ENCODE measurements at regions not wholly inside any gene's neighbourhood (a gene's known extent, or its start where the extent isn't known, plus 50 kb on each side); places are given as distances from the start of the nearest gene placed in this dataset.
"Not testable (repeated sequence)": the region's sequence is repeated elsewhere in the genome, so short reads cannot be mapped to it uniquely, and the experiment has no call there.

DNA sequence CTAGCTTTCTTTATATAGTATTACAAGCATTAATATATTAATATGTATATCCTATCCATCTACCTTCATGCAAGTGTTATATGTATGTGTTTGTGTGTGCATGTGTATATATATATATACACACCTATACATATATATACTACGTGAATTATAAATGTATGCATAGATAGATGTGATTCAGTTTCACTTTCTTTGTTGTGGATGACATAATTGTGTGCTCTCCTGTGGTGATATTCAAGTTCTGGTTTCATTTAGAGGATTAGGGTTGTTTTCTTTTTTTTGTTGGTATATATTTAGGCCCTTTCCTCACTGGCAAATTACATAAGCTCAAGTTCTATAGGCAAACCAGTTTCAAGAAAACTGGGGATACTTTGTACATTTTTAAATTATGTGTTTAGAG is 225.7 kb upstream of the FANCL start:
- no peak for ATAC-seq

DNA sequence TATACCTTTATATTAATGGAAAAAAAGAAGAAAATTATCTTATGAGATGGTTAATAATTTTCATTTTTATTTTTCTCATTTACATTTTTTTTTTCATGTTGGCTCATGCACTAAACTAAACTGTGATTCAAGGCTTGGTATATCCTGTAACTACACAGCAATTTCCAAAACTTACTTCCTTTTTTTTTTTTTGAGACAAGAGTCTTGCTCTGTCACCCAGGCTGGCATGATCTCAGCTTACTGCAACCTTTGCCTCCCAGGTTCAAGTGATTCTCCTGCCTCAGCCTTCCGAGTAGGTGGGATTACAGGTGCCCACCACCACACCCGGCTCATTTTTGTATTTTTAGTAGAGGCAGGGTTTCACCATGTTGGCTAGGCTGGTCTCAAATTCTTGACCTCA is 224.9 kb upstream of the FANCL start:
- not testable (repeated sequence) for ATAC-seq

More for the DNA sequence above, 225.7 kb upstream of the FANCL start:
- TF ChIP-seq TCF4 (CRISPR knock-in tag; IDR thresholded peaks at IDR 0.05; ENCODE audit: borderline replicate concordance) = no peak
- TF ChIP-seq GLIS3 (CRISPR knock-in tag; IDR thresholded peaks at IDR 0.05) = no peak
- no peak for TF ChIP-seq ZFP3 (CRISPR knock-in tag; IDR thresholded peaks at IDR 0.05)
- no peak for TF ChIP-seq ZNF8 (CRISPR knock-in tag; IDR thresholded peaks at IDR 0.05)
- no peak for TF ChIP-seq ZNF70 (CRISPR knock-in tag; IDR thresholded peaks at IDR 0.05)
- no peak for TF ChIP-seq ZFP30 (CRISPR knock-in tag; IDR thresholded peaks at IDR 0.05)
- TF ChIP-seq, protein P1, sequence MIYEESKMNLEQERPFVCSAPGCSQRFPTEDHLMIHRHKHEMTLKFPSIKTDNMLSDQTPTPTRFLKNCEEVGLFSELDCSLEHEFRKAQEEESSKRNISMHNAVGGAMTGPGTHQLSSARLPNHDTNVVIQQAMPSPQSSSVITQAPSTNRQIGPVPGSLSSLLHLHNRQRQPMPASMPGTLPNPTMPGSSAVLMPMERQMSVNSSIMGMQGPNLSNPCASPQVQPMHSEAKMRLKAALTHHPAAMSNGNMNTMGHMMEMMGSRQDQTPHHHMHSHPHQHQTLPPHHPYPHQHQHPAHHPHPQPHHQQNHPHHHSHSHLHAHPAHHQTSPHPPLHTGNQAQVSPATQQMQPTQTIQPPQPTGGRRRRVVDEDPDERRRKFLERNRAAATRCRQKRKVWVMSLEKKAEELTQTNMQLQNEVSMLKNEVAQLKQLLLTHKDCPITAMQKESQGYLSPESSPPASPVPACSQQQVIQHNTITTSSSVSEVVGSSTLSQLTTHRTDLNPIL (CRISPR knock-in tag; IDR thresholded peaks at IDR 0.05; ENCODE audit: low read depth) = no peak
- TF ChIP-seq, protein P2, sequence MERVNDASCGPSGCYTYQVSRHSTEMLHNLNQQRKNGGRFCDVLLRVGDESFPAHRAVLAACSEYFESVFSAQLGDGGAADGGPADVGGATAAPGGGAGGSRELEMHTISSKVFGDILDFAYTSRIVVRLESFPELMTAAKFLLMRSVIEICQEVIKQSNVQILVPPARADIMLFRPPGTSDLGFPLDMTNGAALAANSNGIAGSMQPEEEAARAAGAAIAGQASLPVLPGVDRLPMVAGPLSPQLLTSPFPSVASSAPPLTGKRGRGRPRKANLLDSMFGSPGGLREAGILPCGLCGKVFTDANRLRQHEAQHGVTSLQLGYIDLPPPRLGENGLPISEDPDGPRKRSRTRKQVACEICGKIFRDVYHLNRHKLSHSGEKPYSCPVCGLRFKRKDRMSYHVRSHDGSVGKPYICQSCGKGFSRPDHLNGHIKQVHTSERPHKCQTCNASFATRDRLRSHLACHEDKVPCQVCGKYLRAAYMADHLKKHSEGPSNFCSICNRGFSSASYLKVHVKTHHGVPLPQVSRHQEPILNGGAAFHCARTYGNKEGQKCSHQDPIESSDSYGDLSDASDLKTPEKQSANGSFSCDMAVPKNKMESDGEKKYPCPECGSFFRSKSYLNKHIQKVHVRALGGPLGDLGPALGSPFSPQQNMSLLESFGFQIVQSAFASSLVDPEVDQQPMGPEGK (CRISPR knock-in tag; IDR thresholded peaks at IDR 0.05; ENCODE audit: borderline replicate concordance) = no peak
- TF ChIP-seq ISL1 (CRISPR knock-in tag; IDR thresholded peaks at IDR 0.05) = no peak
- TF ChIP-seq, protein P3, sequence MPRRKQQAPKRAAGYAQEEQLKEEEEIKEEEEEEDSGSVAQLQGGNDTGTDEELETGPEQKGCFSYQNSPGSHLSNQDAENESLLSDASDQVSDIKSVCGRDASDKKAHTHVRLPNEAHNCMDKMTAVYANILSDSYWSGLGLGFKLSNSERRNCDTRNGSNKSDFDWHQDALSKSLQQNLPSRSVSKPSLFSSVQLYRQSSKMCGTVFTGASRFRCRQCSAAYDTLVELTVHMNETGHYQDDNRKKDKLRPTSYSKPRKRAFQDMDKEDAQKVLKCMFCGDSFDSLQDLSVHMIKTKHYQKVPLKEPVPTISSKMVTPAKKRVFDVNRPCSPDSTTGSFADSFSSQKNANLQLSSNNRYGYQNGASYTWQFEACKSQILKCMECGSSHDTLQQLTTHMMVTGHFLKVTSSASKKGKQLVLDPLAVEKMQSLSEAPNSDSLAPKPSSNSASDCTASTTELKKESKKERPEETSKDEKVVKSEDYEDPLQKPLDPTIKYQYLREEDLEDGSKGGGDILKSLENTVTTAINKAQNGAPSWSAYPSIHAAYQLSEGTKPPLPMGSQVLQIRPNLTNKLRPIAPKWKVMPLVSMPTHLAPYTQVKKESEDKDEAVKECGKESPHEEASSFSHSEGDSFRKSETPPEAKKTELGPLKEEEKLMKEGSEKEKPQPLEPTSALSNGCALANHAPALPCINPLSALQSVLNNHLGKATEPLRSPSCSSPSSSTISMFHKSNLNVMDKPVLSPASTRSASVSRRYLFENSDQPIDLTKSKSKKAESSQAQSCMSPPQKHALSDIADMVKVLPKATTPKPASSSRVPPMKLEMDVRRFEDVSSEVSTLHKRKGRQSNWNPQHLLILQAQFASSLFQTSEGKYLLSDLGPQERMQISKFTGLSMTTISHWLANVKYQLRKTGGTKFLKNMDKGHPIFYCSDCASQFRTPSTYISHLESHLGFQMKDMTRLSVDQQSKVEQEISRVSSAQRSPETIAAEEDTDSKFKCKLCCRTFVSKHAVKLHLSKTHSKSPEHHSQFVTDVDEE (CRISPR knock-in tag; IDR thresholded peaks at IDR 0.05) = no peak
- no peak for TF ChIP-seq OSR1 (CRISPR knock-in tag; IDR thresholded peaks at IDR 0.05)
- no peak for TF ChIP-seq CSDC2 (CRISPR knock-in tag; IDR thresholded peaks at IDR 0.05)
- TF ChIP-seq ESRRG (CRISPR knock-in tag; IDR thresholded peaks at IDR 0.05) = no peak

DNA sequence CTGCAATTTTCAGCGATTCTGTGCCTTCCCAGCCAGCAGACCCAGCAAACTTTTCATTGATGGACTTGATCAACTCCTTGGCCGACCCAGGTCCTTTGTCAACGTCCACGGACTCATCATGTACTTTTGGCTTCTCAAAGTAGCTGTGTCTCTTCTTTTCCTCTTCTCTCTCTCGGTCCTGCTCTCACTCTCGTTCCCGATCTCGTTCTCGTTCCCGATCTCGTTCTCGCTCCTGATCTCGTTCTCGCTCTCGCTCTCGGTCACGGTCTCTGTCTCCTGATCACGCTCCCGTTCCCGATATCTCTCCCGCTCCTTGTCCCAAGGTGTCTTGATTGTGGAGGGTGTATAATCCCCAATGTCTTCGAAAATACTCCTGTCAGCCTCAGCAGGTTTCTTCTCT is 219.5 kb upstream of the FANCL start:
- TF ChIP-seq, protein P3 (CRISPR knock-in tag; IDR thresholded peaks at IDR 0.05) = no peak
- no peak for TF ChIP-seq ZFP30 (CRISPR knock-in tag; IDR thresholded peaks at IDR 0.05)
- TF ChIP-seq ARNTL (CRISPR knock-in tag; IDR thresholded peaks at IDR 0.05; ENCODE audit: borderline replicate concordance, low read depth) = no peak
- no peak for TF ChIP-seq GLIS3 (CRISPR knock-in tag; IDR thresholded peaks at IDR 0.05)
- TF ChIP-seq BACH2 (CRISPR knock-in tag; IDR thresholded peaks at IDR 0.05; ENCODE audit: borderline replicate concordance) = no peak
- TF ChIP-seq TCF4 (CRISPR knock-in tag; IDR thresholded peaks at IDR 0.05; ENCODE audit: borderline replicate concordance) = no peak
- no peak for TF ChIP-seq ZNF8 (CRISPR knock-in tag; IDR thresholded peaks at IDR 0.05)
- TF ChIP-seq, protein P2 (CRISPR knock-in tag; IDR thresholded peaks at IDR 0.05; ENCODE audit: borderline replicate concordance) = no peak
- no peak for TF ChIP-seq PPARA (CRISPR knock-in tag; IDR thresholded peaks at IDR 0.05; ENCODE audit: borderline replicate concordance)
- no peak for TF ChIP-seq RARB (CRISPR knock-in tag; IDR thresholded peaks at IDR 0.05)
- TF ChIP-seq ZFP3 (CRISPR knock-in tag; IDR thresholded peaks at IDR 0.05) = no peak
- no peak for TF ChIP-seq CSDC2 (CRISPR knock-in tag; IDR thresholded peaks at IDR 0.05)
- TF ChIP-seq, protein P4, sequence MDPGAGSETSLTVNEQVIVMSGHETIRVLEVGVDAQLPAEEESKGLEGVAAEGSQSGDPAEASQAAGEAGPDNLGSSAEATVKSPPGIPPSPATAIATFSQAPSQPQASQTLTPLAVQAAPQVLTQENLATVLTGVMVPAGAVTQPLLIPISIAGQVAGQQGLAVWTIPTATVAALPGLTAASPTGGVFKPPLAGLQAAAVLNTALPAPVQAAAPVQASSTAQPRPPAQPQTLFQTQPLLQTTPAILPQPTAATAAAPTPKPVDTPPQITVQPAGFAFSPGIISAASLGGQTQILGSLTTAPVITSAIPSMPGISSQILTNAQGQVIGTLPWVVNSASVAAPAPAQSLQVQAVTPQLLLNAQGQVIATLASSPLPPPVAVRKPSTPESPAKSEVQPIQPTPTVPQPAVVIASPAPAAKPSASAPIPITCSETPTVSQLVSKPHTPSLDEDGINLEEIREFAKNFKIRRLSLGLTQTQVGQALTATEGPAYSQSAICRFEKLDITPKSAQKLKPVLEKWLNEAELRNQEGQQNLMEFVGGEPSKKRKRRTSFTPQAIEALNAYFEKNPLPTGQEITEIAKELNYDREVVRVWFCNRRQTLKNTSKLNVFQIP (CRISPR knock-in tag; IDR thresholded peaks at IDR 0.05; ENCODE audit: borderline replicate concordance, low read depth) = no peak
- TF ChIP-seq SNAI2 (CRISPR knock-in tag; IDR thresholded peaks at IDR 0.05) = no peak
- no peak for TF ChIP-seq OSR1 (CRISPR knock-in tag; IDR thresholded peaks at IDR 0.05)
- no peak for TF ChIP-seq ZC3H10 (CRISPR knock-in tag; IDR thresholded peaks at IDR 0.05)
- ATAC-seq = no peak
